HUES6 (cell line): ENCODE measurements at regions not wholly inside any gene's neighbourhood (a gene's known extent, or its start where the extent isn't known, plus 50 kb on each side); places are given as distances from the start of the nearest gene placed in this dataset.
"Not testable (repeated sequence)": the region's sequence is repeated elsewhere in the genome, so short reads cannot be mapped to it uniquely, and the experiment has no call there.

Source experiments
- H3K27ac ChIP-seq: 2 replicates; pipeline ENCODE4 v1.7.0; 2013; ENCODE audit warnings: low read depth, mild to moderate bottlenecking, low read length, inconsistent platforms
- H3K27me3 ChIP-seq: 2 replicates; pipeline ENCODE4 v1.6.1; 2013; ENCODE audit warnings: low read length; ENCODE audit not compliant: control insufficient read depth, insufficient read depth
- H3K36me3 ChIP-seq: 2 replicates; pipeline ENCODE4 v1.6.1; 2013; ENCODE audit warnings: low read length; ENCODE audit not compliant: control insufficient read depth, insufficient read depth
- H3K4me1 ChIP-seq: 2 replicates; pipeline ENCODE4 v1.6.1; 2013; ENCODE audit warnings: low read length; ENCODE audit not compliant: control insufficient read depth, insufficient read depth
- H3K4me3 ChIP-seq: 2 replicates; pipeline ENCODE4 v1.5.1; 2013; ENCODE audit warnings: low read depth, low read length
- H3K9ac ChIP-seq: one replicate; pipeline ENCODE4 v1.6.1; 2013; ENCODE audit warnings: mild to moderate bottlenecking, low read length
- H3K9me3 ChIP-seq: 2 replicates; pipeline ENCODE4 v1.6.1; 2013; ENCODE audit warnings: low read depth, low read length; ENCODE audit not compliant: control insufficient read depth, insufficient read depth

DNA sequence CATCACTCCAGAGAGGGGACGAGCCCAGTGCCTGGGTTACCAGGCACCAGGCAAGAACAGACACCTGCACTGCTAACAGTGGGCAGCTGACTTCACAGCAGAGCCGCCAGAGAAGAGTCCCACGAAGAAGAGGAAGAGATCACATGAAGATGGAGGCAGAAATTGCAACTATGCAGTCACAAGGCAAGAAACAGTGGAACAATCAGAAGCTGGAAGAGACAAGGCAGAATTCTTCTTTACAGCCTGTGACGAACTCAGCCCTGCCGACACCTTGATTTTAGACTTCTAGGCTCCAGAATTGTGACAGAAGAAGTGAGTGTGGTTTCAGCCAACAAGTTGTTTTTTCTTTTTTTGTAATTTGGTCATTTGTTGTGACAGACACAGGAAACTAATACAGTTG lies 59.2 kb downstream of the IL12A start:
- no peaks in the 10 kb centered on the region for H3K4me1 ChIP-seq
- H3K27ac ChIP-seq, result no peak overlapping the region
- no peaks in the 10 kb centered on the region for H3K27me3 ChIP-seq
- H3K36me3 ChIP-seq, result no peaks in the 10 kb centered on the region
- H3K9me3 ChIP-seq, result peaks cover 5% of the 10 kb centered on the region
- no peak overlapping the region for H3K9ac ChIP-seq
- H3K4me3 ChIP-seq, result no peak overlapping the region

GRCh38 chr3:160049038-160049437 lies 60.4 kb downstream of the IL12A start:
- Histone ChIP-seq H3K9me3 (no peaks in the 10 kb centered on the region), H3K27ac (no peak overlapping the region), H3K9ac (no peak overlapping the region), H3K36me3 (no peaks in the 10 kb centered on the region), H3K4me3 (no peak overlapping the region), H3K27me3 (no peaks in the 10 kb centered on the region), H3K4me1 (no peaks in the 10 kb centered on the region)

- no peaks in the 10 kb centered on the region for H3K9me3 ChIP-seq
- no peak overlapping the region for H3K9ac ChIP-seq
- no peak overlapping the region for H3K4me3 ChIP-seq
- H3K4me1 ChIP-seq, result no peaks in the 10 kb centered on the region
- no peaks in the 10 kb centered on the region for H3K36me3 ChIP-seq
- no peak overlapping the region for H3K27ac ChIP-seq
- H3K27me3 ChIP-seq, result no peaks in the 10 kb centered on the region
Observed at GRCh38 chr3:160049565-160049964, 60.9 kb downstream of the IL12A start.

- no peaks in the 10 kb centered on the region for H3K4me1 ChIP-seq
- H3K4me3 ChIP-seq, result no peak overlapping the region
- H3K36me3 ChIP-seq, result no peaks in the 10 kb centered on the region
- H3K9me3 ChIP-seq, result no peaks in the 10 kb centered on the region
- H3K27me3 ChIP-seq, result no peaks in the 10 kb centered on the region
- no peak overlapping the region for H3K27ac ChIP-seq
- H3K9ac ChIP-seq, result no peak overlapping the region
Observed at GRCh38 chr3:160049988-160050387, 61.4 kb downstream of the IL12A start.

- Histone ChIP-seq H3K9me3 (no peaks in the 10 kb centered on the region), H3K27ac (no peak overlapping the region), H3K36me3 (no peaks in the 10 kb centered on the region), H3K4me3 (no peak overlapping the region), H3K4me1 (no peaks in the 10 kb centered on the region), H3K27me3 (no peaks in the 10 kb centered on the region), H3K9ac (no peak overlapping the region)
Observed at GRCh38 chr3:160052385-160053047, 63.9 kb downstream of the IL12A start.

DNA sequence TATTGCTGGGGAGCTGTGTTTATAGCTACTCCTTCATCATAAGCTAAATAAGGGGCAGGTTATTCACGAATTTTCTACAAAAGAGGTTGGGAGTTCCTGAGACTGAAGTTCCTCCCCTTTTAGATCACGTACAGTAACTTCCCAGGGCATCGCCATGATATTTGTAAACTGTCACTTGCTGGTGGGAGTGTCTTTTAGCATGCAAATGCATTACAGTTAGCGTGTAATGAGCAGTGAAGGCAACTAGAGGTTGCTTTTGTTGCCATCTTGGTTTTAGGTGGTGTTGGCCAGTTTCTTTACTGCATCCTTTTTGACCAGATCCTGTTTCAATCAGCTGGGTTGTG lies 64.4 kb downstream of the IL12A start:
- no peaks in the 10 kb centered on the region for H3K9me3 ChIP-seq
- H3K27me3 ChIP-seq, result no peaks in the 10 kb centered on the region
- H3K27ac ChIP-seq, result no peak overlapping the region
- H3K9ac ChIP-seq, result no peak overlapping the region
- H3K4me3 ChIP-seq, result no peak overlapping the region
- H3K36me3 ChIP-seq, result no peaks in the 10 kb centered on the region
- no peaks in the 10 kb centered on the region for H3K4me1 ChIP-seq

DNA sequence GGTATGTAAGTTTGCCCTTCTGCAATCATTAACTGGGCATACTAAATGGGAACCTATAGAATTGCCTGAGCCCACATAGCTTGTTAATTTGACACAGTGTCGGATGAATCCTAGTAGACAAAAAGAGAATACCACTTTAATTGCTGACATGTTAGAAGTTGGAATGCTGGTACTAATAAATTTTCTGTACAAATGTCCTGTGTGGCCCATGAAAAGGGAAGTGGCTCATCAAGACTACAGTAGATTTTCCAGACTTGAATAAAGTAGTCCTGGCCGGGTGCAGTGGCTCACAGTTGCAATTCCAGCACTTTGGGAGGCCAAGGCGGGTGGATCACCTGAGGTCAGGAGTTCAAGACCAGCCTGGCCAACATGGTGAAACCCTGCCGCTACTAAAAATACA lies 66.2 kb downstream of the IL12A start:
- not testable (repeated sequence) for H3K36me3 ChIP-seq, H3K27me3 ChIP-seq, H3K4me3 ChIP-seq, H3K4me1 ChIP-seq, H3K9ac ChIP-seq, H3K9me3 ChIP-seq, H3K27ac ChIP-seq

DNA sequence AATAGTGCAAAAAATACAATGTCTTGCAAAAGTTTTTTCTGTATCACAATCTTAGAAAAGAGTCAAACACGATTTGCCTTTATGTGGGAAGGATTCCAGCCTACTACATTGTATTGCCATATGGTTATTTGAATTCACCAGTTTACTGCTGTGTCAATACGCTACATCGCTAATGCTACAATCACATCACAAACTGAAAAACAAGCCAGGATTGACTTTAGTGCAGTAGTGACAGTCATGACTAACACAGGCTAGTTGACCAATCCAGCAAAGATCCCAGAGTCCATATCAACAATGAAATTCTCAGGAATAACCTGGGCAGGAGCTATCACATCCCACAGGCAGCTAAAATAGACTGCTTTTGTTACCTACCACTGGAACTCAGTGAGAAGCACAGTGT lies 67.0 kb downstream of the IL12A start:
- no peak overlapping the region for H3K9ac ChIP-seq
- H3K4me3 ChIP-seq, result no peak overlapping the region
- H3K4me1 ChIP-seq, result no peaks in the 10 kb centered on the region
- no peaks in the 10 kb centered on the region for H3K36me3 ChIP-seq
- H3K27ac ChIP-seq, result no peak overlapping the region
- no peaks in the 10 kb centered on the region for H3K9me3 ChIP-seq
- H3K27me3 ChIP-seq, result no peaks in the 10 kb centered on the region

DNA sequence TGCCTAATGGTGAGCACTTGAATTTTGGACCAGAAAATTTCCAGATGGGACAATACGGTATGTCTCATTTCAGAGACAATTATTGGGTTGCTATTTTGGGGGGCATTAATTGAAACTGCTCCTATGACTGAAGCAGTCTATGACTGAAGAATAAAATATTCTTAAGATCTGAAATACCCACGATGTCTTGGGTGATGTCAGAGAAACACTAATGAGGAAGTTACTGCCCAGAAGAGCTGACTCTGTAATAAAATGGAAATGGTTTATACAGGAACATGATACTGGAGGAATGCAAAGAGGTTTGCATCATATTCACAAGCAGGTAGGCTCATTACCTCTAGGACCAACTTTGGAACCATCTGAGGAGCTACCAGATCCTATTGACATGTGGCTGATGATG lies 68.7 kb downstream of the IL12A start:
- Histone ChIP-seq H3K4me1 (no peaks in the 10 kb centered on the region), H3K27ac (no peak overlapping the region), H3K4me3 (no peak overlapping the region), H3K9me3 (no peaks in the 10 kb centered on the region), H3K9ac (no peak overlapping the region), H3K27me3 (no peaks in the 10 kb centered on the region), H3K36me3 (no peaks in the 10 kb centered on the region)

- Histone ChIP-seq H3K4me1 (no peaks in the 10 kb centered on the region), H3K9ac (no peak overlapping the region), H3K27ac (no peak overlapping the region), H3K4me3 (no peak overlapping the region), H3K27me3 (no peaks in the 10 kb centered on the region), H3K9me3 (no peaks in the 10 kb centered on the region), H3K36me3 (no peaks in the 10 kb centered on the region)
Observed at GRCh38 chr3:160060409-160061027, 71.9 kb downstream of the IL12A start.

DNA sequence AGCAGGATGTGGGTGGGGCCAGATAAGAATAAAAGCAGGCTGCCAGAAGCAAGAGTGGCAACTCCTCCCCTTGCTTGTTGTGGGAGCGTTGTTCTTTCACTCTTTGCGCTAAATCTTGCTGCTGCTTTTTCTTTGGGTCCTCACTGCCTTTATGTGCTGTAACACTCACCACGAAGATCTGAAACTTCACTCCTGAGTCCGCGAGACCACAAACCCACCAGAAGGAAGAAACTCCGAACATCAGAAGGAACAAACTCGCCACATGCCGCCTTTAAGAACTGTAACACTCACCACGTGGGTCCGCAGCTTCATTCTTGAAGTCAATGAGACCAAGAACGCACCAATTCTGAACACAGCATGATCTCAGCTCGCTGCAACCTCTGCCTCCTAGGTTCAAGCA lies 72.9 kb downstream of the IL12A start:
- no peak overlapping the region for H3K9ac ChIP-seq
- H3K27me3 ChIP-seq, result no peaks in the 10 kb centered on the region
- no peak overlapping the region for H3K4me3 ChIP-seq
- H3K9me3 ChIP-seq, result no peaks in the 10 kb centered on the region
- H3K4me1 ChIP-seq, result no peaks in the 10 kb centered on the region
- no peak overlapping the region for H3K27ac ChIP-seq
- no peaks in the 10 kb centered on the region for H3K36me3 ChIP-seq
